GM23338 (cell line): ENCODE measurements at regions not wholly inside any gene's neighbourhood (a gene's known extent, or its start where the extent isn't known, plus 50 kb on each side); places are given as distances from the start of the nearest gene placed in this dataset. TPM values are rescaled to one million over a fixed set of nuclear protein-coding genes. Genes with fewer than 3 reads are reported as not detected.

Experiments
- JUNB ChIP-seq: IDR thresholded peaks from one replicate; pipeline ENCODE4 v1.6.1; 2016; ENCODE audit warnings: antibody characterized with exemption; ENCODE audit not compliant: unreplicated experiment
- NANOG ChIP-seq: IDR thresholded peaks from 2 replicates; pipeline ENCODE4 v1.6.1; 2016; ENCODE audit warnings: antibody characterized with exemption, borderline replicate concordance
- small RNA-seq: library from RNA; depleted of rRNA; stranded (forward); fragments of <200 nt; gene quantifications from one replicate; pipeline ENCODE3, GENCODE V24; 2014; ENCODE audit warnings: low replicate concordance
- TF ChIP-seq, protein P1 (sequence below), 2 experiments: fragments of 200-600 bp in 1 of 2; sonication (generic) in 1 of 2; conservative IDR thresholded peaks; 2 replicates each; pipeline versions ENCODE4 v1.5.1 to v1.6.1; 2016 to 2017; ENCODE audit warnings: antibody characterized with exemption in 2 of 2, low read depth in 2 of 2, mild to moderate bottlenecking in 2 of 2, moderate library complexity in 1 of 2

- TF ChIP-seq, protein P1, sequence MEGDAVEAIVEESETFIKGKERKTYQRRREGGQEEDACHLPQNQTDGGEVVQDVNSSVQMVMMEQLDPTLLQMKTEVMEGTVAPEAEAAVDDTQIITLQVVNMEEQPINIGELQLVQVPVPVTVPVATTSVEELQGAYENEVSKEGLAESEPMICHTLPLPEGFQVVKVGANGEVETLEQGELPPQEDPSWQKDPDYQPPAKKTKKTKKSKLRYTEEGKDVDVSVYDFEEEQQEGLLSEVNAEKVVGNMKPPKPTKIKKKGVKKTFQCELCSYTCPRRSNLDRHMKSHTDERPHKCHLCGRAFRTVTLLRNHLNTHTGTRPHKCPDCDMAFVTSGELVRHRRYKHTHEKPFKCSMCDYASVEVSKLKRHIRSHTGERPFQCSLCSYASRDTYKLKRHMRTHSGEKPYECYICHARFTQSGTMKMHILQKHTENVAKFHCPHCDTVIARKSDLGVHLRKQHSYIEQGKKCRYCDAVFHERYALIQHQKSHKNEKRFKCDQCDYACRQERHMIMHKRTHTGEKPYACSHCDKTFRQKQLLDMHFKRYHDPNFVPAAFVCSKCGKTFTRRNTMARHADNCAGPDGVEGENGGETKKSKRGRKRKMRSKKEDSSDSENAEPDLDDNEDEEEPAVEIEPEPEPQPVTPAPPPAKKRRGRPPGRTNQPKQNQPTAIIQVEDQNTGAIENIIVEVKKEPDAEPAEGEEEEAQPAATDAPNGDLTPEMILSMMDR (conservative IDR thresholded peaks at IDR 0.05; ENCODE audit: low read depth in 2 of 2): no peak
- TF ChIP-seq NANOG (no peak), JUNB (no peak)
Measured at GRCh38 chr6:137816688-137817618, 50.1 kb upstream of the TNFAIP3 start (continued).

Small RNAs in the stretch of these regions (small RNA-seq; reads per million reads assigned to genes)
- not detected for gene RF00019
